ENCODE measurements at regions not wholly inside any gene's neighbourhood (a gene's known extent, or its start where the extent isn't known, plus 50 kb on each side); places are given as distances from the start of the nearest gene placed in this dataset.

- TF ChIP-seq EZH2 (IDR thresholded peaks at IDR 0.05; ENCODE audit: insufficient read depth, poor library complexity, severe bottlenecking) (no peak), EZH2phosphoT487 (IDR thresholded peaks at IDR 0.05; ENCODE audit: insufficient read depth, low read depth) (no peak)
These were observed 88.7 kb upstream of the FAM169A start for GRCh38 chr5:74954919-74955318.
